ENCODE measurements at regions not wholly inside any gene's neighbourhood (a gene's known extent, or its start where the extent isn't known, plus 50 kb on each side); places are given as distances from the start of the nearest gene placed in this dataset.

- no peak for TF ChIP-seq EP300 (IDR thresholded peaks at IDR 0.05)
- no peak for TF ChIP-seq CTCF (IDR thresholded peaks at IDR 0.05)
Measured at GRCh38 chr14:36028218-36028617, 148.3 kb downstream of the PTCSC3 start.

All from tibial nerve (tissue), 4 donors.